Astrocyte of the spinal cord (primary cell): ENCODE measurements at regions not wholly inside any gene's neighbourhood (a gene's known extent, or its start where the extent isn't known, plus 50 kb on each side); places are given as distances from the start of the nearest gene placed in this dataset.

ENCODE experiments used
- DNase-seq: peaks from one replicate; pipeline ENCODE4 v3.0.0; 2011; ENCODE audit warnings: low read depth, low spot score
- H3K4me3 ChIP-seq: 2 replicates; pipeline ENCODE4 v1.5.1; 2011; ENCODE audit warnings: low read depth, mild to moderate bottlenecking, low read length, moderate library complexity
- CTCF ChIP-seq: IDR thresholded peaks from 2 replicates; pipeline ENCODE4 v1.5.1; 2012; ENCODE audit warnings: low read depth, mild to moderate bottlenecking, low read length, inconsistent platforms
- in situ Hi-C: cut with HindIII; loops from 2 replicates; pipeline ENCODE4 v1.10.0; 2017; ENCODE audit warnings: low sequenced_read_pairs

GRCh38 chr1:78377356-78377928 lies 113.3 kb upstream of the PTGFR start:
- in situ Hi-C loops, result no loop called here
- TF ChIP-seq CTCF, result no peak
- H3K4me3 ChIP-seq, result no peak overlapping the region
- DNase-seq, result no peak

- no peak for DNase-seq
- TF ChIP-seq CTCF, result no peak
- in situ Hi-C loops, result no loop called here
- H3K4me3 ChIP-seq, result no peak overlapping the region
Observed at GRCh38 chr1:78383923-78384322, 106.9 kb upstream of the PTGFR start.

GRCh38 chr1:78385744-78386462 lies 104.9 kb upstream of the PTGFR start:
- in situ Hi-C loops, result no loop called here
- no peak for TF ChIP-seq CTCF
- no peak for DNase-seq
- H3K4me3 ChIP-seq, result no peak overlapping the region

- in situ Hi-C loops, result no loop called here
- DNase-seq, result no peak
- no peak overlapping the region for H3K4me3 ChIP-seq
- no peak for TF ChIP-seq CTCF
Observed at GRCh38 chr1:78387201-78387600, 103.6 kb upstream of the PTGFR start.

GRCh38 chr1:78387871-78388270 lies 102.9 kb upstream of the PTGFR start:
- in situ Hi-C loops, result no loop called here

GRCh38 chr1:78388275-78388674 lies 102.5 kb upstream of the PTGFR start:
- no peak for TF ChIP-seq CTCF
- DNase-seq, result no peak
- in situ Hi-C loops, result no loop called here
- H3K4me3 ChIP-seq, result no peak overlapping the region

More at GRCh38 chr1:78387871-78388270, 102.9 kb upstream of the PTGFR start:
- DNase-seq, result no peak
- TF ChIP-seq CTCF, result no peak
- H3K4me3 ChIP-seq, result no peak overlapping the region
